ENCODE measurements at regions not wholly inside any gene's neighbourhood (a gene's known extent, or its start where the extent isn't known, plus 50 kb on each side); places are given as distances from the start of the nearest gene placed in this dataset.

GRCh38 chr17:71966459-71967313 lies 154.1 kb upstream of the SOX9 start:
- no peak for TF ChIP-seq REST (IDR thresholded peaks at IDR 0.05; ENCODE audit: low read depth)
- TF ChIP-seq TAF1 (IDR thresholded peaks at IDR 0.05; ENCODE audit: low read depth) = no peak
- no peak for TF ChIP-seq EP300 (IDR thresholded peaks at IDR 0.05; ENCODE audit: borderline replicate concordance)
- no peak for TF ChIP-seq ZBTB7A (IDR thresholded peaks at IDR 0.05; ENCODE audit: low read depth)
- no peak for TF ChIP-seq TCF12 (IDR thresholded peaks at IDR 0.05; ENCODE audit: low read depth)
